Loucy (cell line): ENCODE measurements at regions not wholly inside any gene's neighbourhood (a gene's known extent, or its start where the extent isn't known, plus 50 kb on each side); places are given as distances from the start of the nearest gene placed in this dataset.

ENCODE experiments used
- H2AFZ ChIP-seq: fragments of 200-600 bp; sonication (generic); 2 replicates; pipeline ENCODE4 v1.6.0; 2016; ENCODE audit warnings: antibody characterized with exemption, mild to moderate bottlenecking, low read length, moderate library complexity
- H3F3A ChIP-seq: fragments of 200-600 bp; 2 replicates; pipeline ENCODE4 v1.6.0; 2016; ENCODE audit warnings: antibody characterized with exemption, low read depth, mild to moderate bottlenecking
- H3K27me3 ChIP-seq: fragments of 200-600 bp; sonication (generic); 2 replicates; pipeline ENCODE4 v1.6.1; 2014; ENCODE audit warnings: low read length, mild to moderate bottlenecking; ENCODE audit not compliant: insufficient read depth, poor library complexity, severe bottlenecking
- H3K36me3 ChIP-seq: fragments of 200-600 bp; sonication (generic); 2 replicates; pipeline ENCODE4 v1.6.1; 2016; ENCODE audit warnings: low read length; ENCODE audit not compliant: insufficient read depth
- H3K4me1 ChIP-seq: fragments of 200-600 bp; sonication (generic); 2 replicates; pipeline ENCODE4 v1.5.1; 2014; ENCODE audit warnings: low read length, mild to moderate bottlenecking; ENCODE audit not compliant: insufficient read depth, poor library complexity, severe bottlenecking
- H3K4me2 ChIP-seq: fragments of 200-600 bp; sonication (generic); 2 replicates; pipeline ENCODE4 v1.6.0; 2014; ENCODE audit warnings: antibody characterized with exemption, low read length, low read depth, mild to moderate bottlenecking; ENCODE audit not compliant: poor library complexity, severe bottlenecking
- H3K4me3 ChIP-seq: fragments of 200-600 bp; sonication (generic); 2 replicates; pipeline ENCODE4 v1.5.1; 2014; ENCODE audit warnings: low read length, mild to moderate bottlenecking, mixed read lengths; ENCODE audit not compliant: poor library complexity, severe bottlenecking
- H3K79me2 ChIP-seq: fragments of 200-600 bp; sonication (generic); 2 replicates; pipeline ENCODE4 v1.6.1; 2014; ENCODE audit warnings: low read length; ENCODE audit not compliant: insufficient read depth
- H3K9ac ChIP-seq: fragments of 200-600 bp; sonication (generic); 2 replicates; pipeline ENCODE4 v1.6.0; 2014; ENCODE audit warnings: mild to moderate bottlenecking, low read depth, low read length, moderate library complexity; ENCODE audit not compliant: poor library complexity, severe bottlenecking
- H3K9me2 ChIP-seq: fragments of 200-600 bp; sonication (generic); replicated peaks from 2 replicates; pipeline ENCODE4 v1.6.1; 2016; ENCODE audit warnings: low read depth, low read length, mixed read lengths
- H3K9me3 ChIP-seq: fragments of 200-600 bp; sonication (generic); 2 replicates; pipeline ENCODE4 v1.6.1; 2014; ENCODE audit warnings: mild to moderate bottlenecking, antibody characterized with exemption, low read length, low read depth; ENCODE audit not compliant: insufficient read depth
- H4K20me1 ChIP-seq: fragments of 200-600 bp; sonication (generic); 2 replicates; pipeline ENCODE4 v1.6.0; 2014; ENCODE audit warnings: antibody characterized with exemption, low read length, mild to moderate bottlenecking; ENCODE audit not compliant: insufficient read depth, poor library complexity, severe bottlenecking
- CTCF ChIP-seq: fragments of 200-600 bp; sonication (generic); conservative IDR thresholded peaks from 2 replicates; pipeline ENCODE4 v1.5.1; 2014; ENCODE audit warnings: mild to moderate bottlenecking, antibody characterized with exemption, low read length
- EZH2phosphoT487 ChIP-seq: fragments of 200-600 bp; IDR thresholded peaks from 2 replicates; pipeline ENCODE4 v1.6.1; 2018; ENCODE audit warnings: antibody characterized with exemption, mild to moderate bottlenecking, moderate library complexity, borderline replicate concordance

DNA sequence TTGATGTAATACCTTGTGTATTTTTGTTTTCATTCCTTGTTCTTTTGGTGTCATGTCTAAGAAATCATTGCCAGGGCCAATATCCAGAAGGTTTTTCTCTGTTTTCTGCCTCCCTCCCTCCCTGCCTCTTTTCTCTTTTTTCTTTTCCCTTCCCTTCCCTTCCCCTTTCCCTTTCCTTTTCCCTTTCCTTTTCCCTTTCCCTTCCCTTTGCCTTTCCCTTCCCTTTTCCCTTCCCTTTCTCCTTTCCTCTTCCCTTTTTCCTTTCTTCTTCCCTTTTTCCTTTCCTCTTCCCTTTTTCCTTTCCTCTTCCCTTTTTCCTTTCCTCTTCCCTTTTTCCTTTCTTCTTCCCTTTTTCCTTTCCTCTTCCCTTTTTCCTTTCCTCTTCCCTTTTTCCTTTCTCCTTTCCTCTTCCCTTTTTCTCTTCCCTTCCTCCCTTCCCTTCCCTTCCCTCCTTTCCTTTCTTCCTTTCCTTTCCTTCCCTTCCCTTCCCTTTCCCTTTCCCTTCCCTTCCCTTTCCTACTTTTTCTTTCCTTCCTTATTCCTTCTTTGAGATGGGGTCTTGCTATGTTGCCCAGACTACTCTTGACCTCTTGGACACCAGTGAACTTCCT, 646.1 kb downstream of the RAPGEF2 start:
- Histone ChIP-seq H3K4me1 (no peaks in the 10 kb centered on the region), H3K9ac (no peak overlapping the region), H3K9me2 (no peaks in the 10 kb centered on the region), H4K20me1 (no peaks in the 10 kb centered on the region), H2AFZ (no peak overlapping the region), H3K4me2 (no peak overlapping the region), H3K36me3 (no peaks in the 10 kb centered on the region), H3K4me3 (no peak overlapping the region), H3K27me3 (no peaks in the 10 kb centered on the region), H3F3A (no peaks in the 10 kb centered on the region), H3K79me2 (no peaks in the 10 kb centered on the region), H3K9me3 (no peaks in the 10 kb centered on the region; the same call in 1 of the 2 replicates)
- TF ChIP-seq EZH2phosphoT487 = no peak
- no peak for TF ChIP-seq CTCF

DNA sequence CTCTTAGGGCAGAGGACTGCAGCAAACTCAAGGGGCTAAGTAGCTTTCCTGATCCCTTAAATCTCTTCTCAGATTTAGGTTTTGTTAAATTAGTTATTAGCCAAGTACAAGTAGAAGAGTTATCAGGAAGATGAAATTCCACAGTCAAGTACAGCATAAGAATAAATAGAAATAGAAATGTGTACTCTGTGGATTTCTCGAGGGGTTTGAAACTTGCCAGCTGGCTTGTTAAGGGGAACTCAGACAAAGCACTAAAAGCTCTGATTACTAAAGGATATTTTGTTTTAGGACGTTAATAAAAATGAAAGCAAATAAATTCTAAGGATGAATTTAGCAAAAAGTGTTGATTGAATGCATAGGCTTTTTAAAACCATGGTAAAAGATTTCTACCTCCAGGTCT, 654.6 kb downstream of the RAPGEF2 start:
- Histone ChIP-seq H3K9ac (no peak overlapping the region), H3K36me3 (no peaks in the 10 kb centered on the region), H3K79me2 (no peaks in the 10 kb centered on the region), H3K27me3 (no peaks in the 10 kb centered on the region), H3F3A (no peaks in the 10 kb centered on the region), H3K4me3 (no peak overlapping the region), H3K4me2 (no peak overlapping the region), H3K9me3 (no peaks in the 10 kb centered on the region), H4K20me1 (no peaks in the 10 kb centered on the region), H2AFZ (no peak overlapping the region), H3K4me1 (no peaks in the 10 kb centered on the region), H3K9me2 (no peaks in the 10 kb centered on the region)
- TF ChIP-seq EZH2phosphoT487 (no peak), CTCF (no peak)

- H3K4me3 ChIP-seq = no peak overlapping the region
- no peaks in the 10 kb centered on the region for H3K36me3 ChIP-seq
- H3F3A ChIP-seq = no peaks in the 10 kb centered on the region
- H3K9ac ChIP-seq = no peak overlapping the region
- TF ChIP-seq EZH2phosphoT487 (no peak), CTCF (no peak)
- H3K4me2 ChIP-seq = no peak overlapping the region
- no peaks in the 10 kb centered on the region for H4K20me1 ChIP-seq
- H3K9me3 ChIP-seq = no peaks in the 10 kb centered on the region
- no peaks in the 10 kb centered on the region for H3K79me2 ChIP-seq
- H3K4me1 ChIP-seq = no peaks in the 10 kb centered on the region
- no peaks in the 10 kb centered on the region for H3K27me3 ChIP-seq
- H3K9me2 ChIP-seq = no peaks in the 10 kb centered on the region
- no peak overlapping the region for H2AFZ ChIP-seq
These were observed 655.2 kb downstream of the RAPGEF2 start for GRCh38 chr4:159758061-159758460.
